Fibroblast of lung (primary cell): ENCODE measurements at regions not wholly inside any gene's neighbourhood (a gene's known extent, or its start where the extent isn't known, plus 50 kb on each side); places are given as distances from the start of the nearest gene placed in this dataset.

Experiments
- EZH2 ChIP-seq: IDR thresholded peaks from 2 replicates; pipeline ENCODE4 v1.5.1; 2012; ENCODE audit warnings: low read length, control low read depth, mild to moderate bottlenecking; ENCODE audit errors: missing control alignments
- TF ChIP-seq, protein P1 (sequence below), 2 donors: IDR thresholded peaks in 1 of 2; conservative IDR thresholded peaks in 1 of 2; 1 replicate in 1 of 2; 2 replicates in 1 of 2; pipeline ENCODE4 v1.5.1; 2011 to 2012; ENCODE audit warnings: low read length in 2 of 2, control low read depth in 1 of 2, inconsistent platforms in 1 of 2, low read depth in 1 of 2, mild to moderate bottlenecking in 1 of 2

DNA sequence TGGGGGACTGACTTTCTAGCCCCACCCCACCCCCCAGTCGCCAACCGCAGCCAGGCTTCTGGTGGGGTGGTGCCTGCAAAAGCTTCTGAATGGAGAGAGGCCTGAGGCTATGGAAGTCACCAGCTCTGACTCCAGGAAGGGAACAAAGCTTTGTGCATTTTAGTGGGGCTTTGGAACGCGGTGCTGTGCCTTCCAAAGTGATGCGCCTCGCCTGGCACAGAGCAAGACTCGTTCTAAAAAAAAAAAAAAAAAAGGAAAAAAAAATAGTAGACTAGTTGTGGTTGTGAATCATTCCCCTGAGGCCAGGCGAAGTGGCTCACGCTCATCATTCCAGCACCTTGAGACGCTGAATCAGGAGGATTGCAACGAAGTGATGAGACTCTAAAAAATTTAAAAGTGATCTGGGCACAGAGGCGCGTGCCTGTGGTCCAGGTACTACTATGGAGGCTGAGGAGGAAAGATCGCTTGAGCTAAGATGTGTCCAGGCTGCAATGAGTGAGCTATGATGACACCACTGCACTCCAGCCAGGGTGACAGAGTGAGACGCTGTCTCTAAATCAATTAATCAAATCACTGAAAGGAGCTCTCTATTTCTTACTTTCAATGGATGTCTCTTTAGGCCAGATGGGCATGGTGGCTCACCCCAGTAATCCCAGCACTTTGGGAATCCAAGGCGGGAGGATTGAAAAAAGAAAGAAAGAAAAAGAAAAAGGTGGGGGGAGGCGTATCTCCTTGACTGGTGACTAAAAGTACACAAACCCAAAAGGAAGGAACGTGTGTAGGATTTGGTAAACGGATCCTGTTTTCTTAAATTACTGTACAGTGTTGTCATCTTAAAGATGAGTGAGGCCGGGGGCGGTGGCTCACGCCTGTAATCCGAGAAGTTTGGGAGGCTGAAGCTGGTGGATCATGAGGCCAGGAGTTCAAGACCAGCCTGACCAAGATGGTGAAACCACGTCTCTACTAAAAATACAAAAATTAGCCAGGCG lies 259.6 kb upstream of the ALG10B start:
- TF ChIP-seq, protein P1, sequence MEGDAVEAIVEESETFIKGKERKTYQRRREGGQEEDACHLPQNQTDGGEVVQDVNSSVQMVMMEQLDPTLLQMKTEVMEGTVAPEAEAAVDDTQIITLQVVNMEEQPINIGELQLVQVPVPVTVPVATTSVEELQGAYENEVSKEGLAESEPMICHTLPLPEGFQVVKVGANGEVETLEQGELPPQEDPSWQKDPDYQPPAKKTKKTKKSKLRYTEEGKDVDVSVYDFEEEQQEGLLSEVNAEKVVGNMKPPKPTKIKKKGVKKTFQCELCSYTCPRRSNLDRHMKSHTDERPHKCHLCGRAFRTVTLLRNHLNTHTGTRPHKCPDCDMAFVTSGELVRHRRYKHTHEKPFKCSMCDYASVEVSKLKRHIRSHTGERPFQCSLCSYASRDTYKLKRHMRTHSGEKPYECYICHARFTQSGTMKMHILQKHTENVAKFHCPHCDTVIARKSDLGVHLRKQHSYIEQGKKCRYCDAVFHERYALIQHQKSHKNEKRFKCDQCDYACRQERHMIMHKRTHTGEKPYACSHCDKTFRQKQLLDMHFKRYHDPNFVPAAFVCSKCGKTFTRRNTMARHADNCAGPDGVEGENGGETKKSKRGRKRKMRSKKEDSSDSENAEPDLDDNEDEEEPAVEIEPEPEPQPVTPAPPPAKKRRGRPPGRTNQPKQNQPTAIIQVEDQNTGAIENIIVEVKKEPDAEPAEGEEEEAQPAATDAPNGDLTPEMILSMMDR (conservative IDR thresholded peaks at IDR 0.05 in 1 of 2, IDR thresholded peaks at IDR 0.05 in 1 of 2; ENCODE audit: low read depth in 1 of 2, low read length in 2 of 2): no peak
- TF ChIP-seq EZH2: no peak
